H9 (cell line): ENCODE measurements at regions not wholly inside any gene's neighbourhood (a gene's known extent, or its start where the extent isn't known, plus 50 kb on each side); places are given as distances from the start of the nearest gene placed in this dataset.

Experiments
- DNase-seq: peaks from one replicate; pipeline ENCODE4 v3.0.0-alpha.2; 2017
- H2AFZ ChIP-seq: one replicate; pipeline ENCODE4 v1.6.1; 2013; ENCODE audit warnings: mild to moderate bottlenecking, low read length, control low read depth, moderate library complexity
- H2AK5ac ChIP-seq: 2 replicates; pipeline ENCODE4 v1.6.1; 2013; ENCODE audit warnings: low read length, control low read depth, mixed read lengths; ENCODE audit not compliant: insufficient read length
- H2BK120ac ChIP-seq: one replicate; pipeline ENCODE4 v1.6.1; 2013; ENCODE audit warnings: low read depth, mild to moderate bottlenecking, low read length, control low read depth, inconsistent platforms; ENCODE audit not compliant: poor library complexity, severe bottlenecking
- H2BK12ac ChIP-seq: 2 replicates; pipeline ENCODE4 v1.6.1; 2013; ENCODE audit warnings: low read length, control low read depth, mixed read lengths, low read depth; ENCODE audit not compliant: insufficient read length
- H2BK15ac ChIP-seq: 2 replicates; pipeline ENCODE4 v1.6.1; 2013; ENCODE audit warnings: low read depth, low read length, control low read depth
- H2BK20ac ChIP-seq: one replicate; pipeline ENCODE4 v1.6.1; 2013; ENCODE audit warnings: low read depth, mild to moderate bottlenecking, low read length, control low read depth, inconsistent platforms; ENCODE audit not compliant: poor library complexity, severe bottlenecking
- H2BK5ac ChIP-seq: 2 replicates; pipeline ENCODE4 v1.6.1; 2013; ENCODE audit warnings: low read length, control low read depth, mixed read lengths; ENCODE audit not compliant: insufficient read length
- H3K14ac ChIP-seq: 2 replicates; pipeline ENCODE4 v1.6.1; 2013; ENCODE audit warnings: low read length, control low read depth; ENCODE audit not compliant: insufficient read depth
- H3K18ac ChIP-seq: 2 replicates; pipeline ENCODE4 v1.6.1; 2013; ENCODE audit warnings: low read depth, mild to moderate bottlenecking, mixed read lengths, low read length, control low read depth; ENCODE audit not compliant: insufficient read length
- H3K23ac ChIP-seq: 2 replicates; pipeline ENCODE4 v1.6.1; 2013; ENCODE audit warnings: low read length, control low read depth, mixed read lengths, low read depth; ENCODE audit not compliant: insufficient read length
- H3K23me2 ChIP-seq: 2 replicates; pipeline ENCODE4 v1.6.1; 2013; ENCODE audit warnings: low read depth, mild to moderate bottlenecking, mixed read lengths, low read length, control low read depth; ENCODE audit not compliant: insufficient read length, poor library complexity, severe bottlenecking
- H3K27ac ChIP-seq: 2 replicates; pipeline ENCODE4 v1.5.1; 2013; ENCODE audit warnings: low read length, control low read depth, mixed read lengths, low read depth; ENCODE audit not compliant: insufficient read length
- H3K27me3 ChIP-seq: 2 replicates; pipeline ENCODE4 v1.6.1; 2013; ENCODE audit warnings: low read length, control low read depth, inconsistent platforms; ENCODE audit not compliant: insufficient read depth
- H3K4ac ChIP-seq: 2 replicates; pipeline ENCODE4 v1.6.1; 2013; ENCODE audit warnings: low read depth, mild to moderate bottlenecking, control low read depth, inconsistent platforms, low read length, moderate library complexity
- H3K4me1 ChIP-seq: 2 replicates; pipeline ENCODE4 v1.6.1; 2013; ENCODE audit warnings: low read length, control low read depth, inconsistent platforms; ENCODE audit not compliant: insufficient read depth
- H3K4me2 ChIP-seq: 2 replicates; pipeline ENCODE4 v1.6.1; 2013; ENCODE audit warnings: low read length, control low read depth, mixed read lengths; ENCODE audit not compliant: insufficient read length, insufficient read depth
- H3K56ac ChIP-seq: 2 replicates; pipeline ENCODE4 v1.6.1; 2013; ENCODE audit warnings: low read depth, mild to moderate bottlenecking, mixed read lengths, low read length, control low read depth; ENCODE audit not compliant: insufficient read length
- H3K79me1 ChIP-seq: 2 replicates; pipeline ENCODE4 v1.6.1; 2013; ENCODE audit warnings: low read depth, mild to moderate bottlenecking, moderate library complexity, low read length, control low read depth, inconsistent platforms; ENCODE audit not compliant: insufficient read depth, poor library complexity, severe bottlenecking
- H3K79me2 ChIP-seq: 2 replicates; pipeline ENCODE4 v1.6.1; 2013; ENCODE audit warnings: low read length, control low read depth, inconsistent platforms; ENCODE audit not compliant: insufficient read depth
- H3K9ac ChIP-seq: 2 replicates; pipeline ENCODE4 v1.6.1; 2013; ENCODE audit warnings: low read length, control low read depth, mixed read lengths; ENCODE audit not compliant: insufficient read length; ENCODE audit errors: extremely low read depth
- H3K9me3 ChIP-seq: one replicate; pipeline ENCODE4 v1.6.1; 2013; ENCODE audit warnings: low read depth, low read length, inconsistent platforms; ENCODE audit not compliant: control insufficient read depth
- H3T11ph ChIP-seq: one replicate; pipeline ENCODE4 v1.6.1; 2013; ENCODE audit warnings: mild to moderate bottlenecking, low read length, control low read depth, inconsistent platforms
- H4K20me1 ChIP-seq: one replicate; pipeline ENCODE4 v1.6.1; 2013; ENCODE audit not compliant: control insufficient read depth, insufficient read length, insufficient read depth
- H4K5ac ChIP-seq: 2 replicates; pipeline ENCODE4 v1.6.1; 2013; ENCODE audit warnings: low read depth, mild to moderate bottlenecking, mixed read lengths, low read length, control low read depth; ENCODE audit not compliant: insufficient read length
- H4K8ac ChIP-seq: replicated peaks from 2 replicates; pipeline ENCODE4 v1.6.1; 2013; ENCODE audit warnings: low read length, control low read depth, mixed read lengths, low read depth; ENCODE audit not compliant: insufficient read length
- H4K91ac ChIP-seq: 2 replicates; pipeline ENCODE4 v1.6.1; 2013; ENCODE audit warnings: low read depth, mild to moderate bottlenecking, moderate library complexity, mixed read lengths, low read length, control low read depth; ENCODE audit not compliant: insufficient read length
- H3K27ac Mint-ChIP-seq, 3 experiments: 2 replicates in 2 of 3; 3 replicates in 1 of 3; pipeline ENCODE4 v1.8.0; 2020 to 2021; ENCODE audit warnings: mixed read lengths in 3 of 3, mild to moderate bottlenecking in 1 of 3, moderate library complexity in 1 of 3
- H3K27me3 Mint-ChIP-seq: 2 replicates; pipeline ENCODE4 v1.8.0; 2021; ENCODE audit warnings: low read depth, mild to moderate bottlenecking, moderate library complexity, mixed read lengths
- H3K36me3 Mint-ChIP-seq, 3 experiments: 2 replicates in 2 of 3; 3 replicates in 1 of 3; pipeline ENCODE4 v1.8.0; 2020 to 2021; ENCODE audit warnings: low read depth in 3 of 3, mixed read lengths in 3 of 3; ENCODE audit not compliant: insufficient read depth in 1 of 3
- H3K4me1 Mint-ChIP-seq, 2 experiments: 2 replicates each; pipeline ENCODE4 v1.8.0; 2020; ENCODE audit warnings: mixed read lengths in 2 of 2
- H3K4me3 Mint-ChIP-seq, 2 experiments: 2 replicates in 1 of 2; 3 replicates in 1 of 2; pipeline ENCODE4 v1.8.0; 2020 to 2021; ENCODE audit warnings: mild to moderate bottlenecking in 2 of 2, mixed read lengths in 2 of 2, moderate library complexity in 1 of 2
- H3K9me3 Mint-ChIP-seq, 2 experiments: 2 replicates in 1 of 2; 3 replicates in 1 of 2; pipeline ENCODE4 v1.8.0; 2020; ENCODE audit warnings: mild to moderate bottlenecking in 2 of 2, mixed read lengths in 2 of 2, moderate library complexity in 1 of 2
- whole genome bisulfite sequencing: extraction: QIAGEN DNeasy Blood & Tissue Kit; methylation state at CpG from one replicate; pipeline ENCODE4 v1.1.7; 2013; ENCODE audit warnings: missing lambda C conversion rate, low lambda C conversion rate, mixed read lengths; ENCODE audit not compliant: insufficient read length; ENCODE audit errors: extremely low coverage; 5-methylcytosine and 5-hydroxymethylcytosine counted together
- TF ChIP-seq, protein P1 (sequence below): fragments of 200-600 bp; sonication (generic); conservative IDR thresholded peaks from 3 replicates; pipeline ENCODE4 v1.8.0; 2021; ENCODE audit warnings: antibody characterized with exemption, mild to moderate bottlenecking

DNA sequence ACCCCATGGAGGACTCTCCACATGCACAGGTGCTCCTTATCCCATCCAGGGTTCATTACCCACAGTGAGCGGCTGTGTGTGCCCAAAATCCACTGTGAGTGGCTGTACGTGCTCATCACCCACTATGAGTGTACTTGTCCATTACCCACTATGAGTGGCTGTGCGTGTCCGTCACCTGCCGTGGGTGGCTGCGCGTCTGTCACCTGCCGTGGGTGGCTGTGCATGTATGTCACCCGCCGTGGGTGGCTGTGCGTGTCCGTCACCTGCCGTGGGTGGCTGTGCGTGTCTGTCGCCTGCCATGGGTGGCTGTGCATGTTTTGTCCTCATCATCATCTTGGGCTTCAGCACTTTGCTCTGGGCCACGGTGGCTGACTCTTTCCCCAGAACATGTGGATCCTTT is 78.6 kb upstream of the FN1 start:
- no peaks in the 10 kb centered on the region for H4K20me1 ChIP-seq
- no peaks in the 10 kb centered on the region; a peak in 1 of 5 replicates for H3K9me3 Mint-ChIP-seq
- no peak overlapping the region for H3T11ph ChIP-seq
- H3K79me1 ChIP-seq: no peaks in the 10 kb centered on the region
- H3K9ac ChIP-seq: no peak overlapping the region
- no peak overlapping the region for H3K4me3 Mint-ChIP-seq
- no peak overlapping the region; the same call in 1 of the 2 replicates for H3K14ac ChIP-seq
- no peaks in the 10 kb centered on the region for H3K23me2 ChIP-seq
- H2BK15ac ChIP-seq: no peak overlapping the region
- H4K91ac ChIP-seq: no peak overlapping the region
- no peak overlapping the region for H3K27ac ChIP-seq
- H2AFZ ChIP-seq: no peak overlapping the region
- H3K56ac ChIP-seq: no peak overlapping the region
- no peak for DNase-seq
- TF ChIP-seq, protein P1, sequence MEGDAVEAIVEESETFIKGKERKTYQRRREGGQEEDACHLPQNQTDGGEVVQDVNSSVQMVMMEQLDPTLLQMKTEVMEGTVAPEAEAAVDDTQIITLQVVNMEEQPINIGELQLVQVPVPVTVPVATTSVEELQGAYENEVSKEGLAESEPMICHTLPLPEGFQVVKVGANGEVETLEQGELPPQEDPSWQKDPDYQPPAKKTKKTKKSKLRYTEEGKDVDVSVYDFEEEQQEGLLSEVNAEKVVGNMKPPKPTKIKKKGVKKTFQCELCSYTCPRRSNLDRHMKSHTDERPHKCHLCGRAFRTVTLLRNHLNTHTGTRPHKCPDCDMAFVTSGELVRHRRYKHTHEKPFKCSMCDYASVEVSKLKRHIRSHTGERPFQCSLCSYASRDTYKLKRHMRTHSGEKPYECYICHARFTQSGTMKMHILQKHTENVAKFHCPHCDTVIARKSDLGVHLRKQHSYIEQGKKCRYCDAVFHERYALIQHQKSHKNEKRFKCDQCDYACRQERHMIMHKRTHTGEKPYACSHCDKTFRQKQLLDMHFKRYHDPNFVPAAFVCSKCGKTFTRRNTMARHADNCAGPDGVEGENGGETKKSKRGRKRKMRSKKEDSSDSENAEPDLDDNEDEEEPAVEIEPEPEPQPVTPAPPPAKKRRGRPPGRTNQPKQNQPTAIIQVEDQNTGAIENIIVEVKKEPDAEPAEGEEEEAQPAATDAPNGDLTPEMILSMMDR: no peak
- H2BK12ac ChIP-seq: no peak overlapping the region
- H3K79me2 ChIP-seq: no peaks in the 10 kb centered on the region
- H3K27ac Mint-ChIP-seq: no peak overlapping the region
- H3K4me1 ChIP-seq: no peaks in the 10 kb centered on the region
- no peak overlapping the region for H3K4ac ChIP-seq
- H3K18ac ChIP-seq: no peak overlapping the region
- no peak overlapping the region for H2BK120ac ChIP-seq
- no peaks in the 10 kb centered on the region for H3K4me1 Mint-ChIP-seq
- no peaks in the 10 kb centered on the region for H3K27me3 ChIP-seq
- no peak overlapping the region for H2BK5ac ChIP-seq
- no peak overlapping the region for H2AK5ac ChIP-seq
- H2BK20ac ChIP-seq: no peak overlapping the region
- H4K5ac ChIP-seq: no peak overlapping the region
- no peaks in the 10 kb centered on the region; a peak in 1 of 7 replicates for H3K36me3 Mint-ChIP-seq
- no peaks in the 10 kb centered on the region for H3K27me3 Mint-ChIP-seq
- H3K23ac ChIP-seq: no peak overlapping the region
- H4K8ac ChIP-seq: no peak overlapping the region
- H3K4me2 ChIP-seq: no peak overlapping the region
- no CpG with 5 or more reads among the region's 16 CpGs for WGBS
- no peaks in the 10 kb centered on the region for H3K9me3 ChIP-seq
